ENCODE measurements at regions not wholly inside any gene's neighbourhood (a gene's known extent, or its start where the extent isn't known, plus 50 kb on each side); places are given as distances from the start of the nearest gene placed in this dataset.

GRCh38 chr10:71035511-71036296 lies 147.3 kb upstream of the PCBD1 start:
- no peak for TF ChIP-seq POLR2A (IDR thresholded peaks at IDR 0.05)
- TF ChIP-seq POLR2AphosphoS5 (IDR thresholded peaks at IDR 0.05): no peak
- TF ChIP-seq, protein P1, sequence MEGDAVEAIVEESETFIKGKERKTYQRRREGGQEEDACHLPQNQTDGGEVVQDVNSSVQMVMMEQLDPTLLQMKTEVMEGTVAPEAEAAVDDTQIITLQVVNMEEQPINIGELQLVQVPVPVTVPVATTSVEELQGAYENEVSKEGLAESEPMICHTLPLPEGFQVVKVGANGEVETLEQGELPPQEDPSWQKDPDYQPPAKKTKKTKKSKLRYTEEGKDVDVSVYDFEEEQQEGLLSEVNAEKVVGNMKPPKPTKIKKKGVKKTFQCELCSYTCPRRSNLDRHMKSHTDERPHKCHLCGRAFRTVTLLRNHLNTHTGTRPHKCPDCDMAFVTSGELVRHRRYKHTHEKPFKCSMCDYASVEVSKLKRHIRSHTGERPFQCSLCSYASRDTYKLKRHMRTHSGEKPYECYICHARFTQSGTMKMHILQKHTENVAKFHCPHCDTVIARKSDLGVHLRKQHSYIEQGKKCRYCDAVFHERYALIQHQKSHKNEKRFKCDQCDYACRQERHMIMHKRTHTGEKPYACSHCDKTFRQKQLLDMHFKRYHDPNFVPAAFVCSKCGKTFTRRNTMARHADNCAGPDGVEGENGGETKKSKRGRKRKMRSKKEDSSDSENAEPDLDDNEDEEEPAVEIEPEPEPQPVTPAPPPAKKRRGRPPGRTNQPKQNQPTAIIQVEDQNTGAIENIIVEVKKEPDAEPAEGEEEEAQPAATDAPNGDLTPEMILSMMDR (IDR thresholded peaks at IDR 0.05): no peak
